Endometrial microvascular endothelial cells (primary cell): ENCODE measurements at regions not wholly inside any gene's neighbourhood (a gene's known extent, or its start where the extent isn't known, plus 50 kb on each side); places are given as distances from the start of the nearest gene placed in this dataset.
"Not testable (repeated sequence)": the region's sequence is repeated elsewhere in the genome, so short reads cannot be mapped to it uniquely, and the experiment has no call there.

ENCODE experiments used
- in situ Hi-C: cut with HindIII; loops from 2 replicates; pipeline ENCODE4 v1.10.0; 2017; ENCODE audit warnings: low sequenced_read_pairs, low pct_unique_long_range_greater_than_20kb; ENCODE audit errors: inconsistent ontology term

DNA sequence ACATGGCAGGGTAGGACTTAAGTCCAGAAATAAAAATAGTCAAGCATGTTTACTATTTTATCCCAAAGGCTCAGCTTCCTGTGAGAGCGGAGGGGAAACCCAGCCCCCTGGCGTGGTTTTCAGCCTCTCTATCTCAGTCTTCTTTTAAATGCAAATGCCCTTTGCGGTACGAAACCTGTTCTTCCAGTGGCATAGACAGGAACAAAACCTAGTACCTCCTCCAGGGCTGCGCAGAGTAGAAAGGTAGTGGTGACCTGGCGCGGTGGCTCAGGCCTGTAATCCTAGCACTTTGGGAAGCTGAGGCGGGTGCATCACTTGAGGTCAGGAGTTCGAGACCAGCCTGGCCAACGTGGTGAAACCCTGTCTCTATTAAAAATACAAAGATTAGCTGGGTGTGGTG is 181.3 kb upstream of the FOXK1 start:
- in situ Hi-C loops: no loop called here

- in situ Hi-C loops: not testable (repeated sequence)
Measured at GRCh38 chr7:4507886-4508285, 174.2 kb upstream of the FOXK1 start.

DNA sequence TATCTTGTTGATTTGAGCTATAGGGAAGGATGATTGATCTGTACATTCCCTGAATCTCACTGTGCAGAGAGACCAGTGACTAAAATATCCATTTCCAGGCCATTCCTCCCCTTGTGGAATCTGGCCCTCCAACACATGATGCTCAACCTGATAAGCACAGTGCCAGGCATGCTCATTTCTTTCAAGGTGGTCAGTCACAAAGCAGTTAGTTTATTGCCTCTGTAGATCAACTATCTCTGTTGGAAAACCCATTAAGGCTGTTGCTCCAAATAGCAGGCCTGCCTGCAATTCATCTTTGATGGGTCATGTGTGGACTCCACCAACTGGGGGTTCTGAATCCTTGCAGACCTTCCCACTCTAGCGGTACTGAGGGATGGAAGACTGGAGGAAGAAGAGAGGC is 168.6 kb upstream of the FOXK1 start:
- in situ Hi-C loops: no loop called here

GRCh38 chr7:4519819-4520520 is 162.1 kb upstream of the FOXK1 start:
- in situ Hi-C loops: no loop called here

GRCh38 chr7:4523219-4523618 is 158.9 kb upstream of the FOXK1 start:
- in situ Hi-C loops: no loop called here

GRCh38 chr7:4523873-4524272 is 158.2 kb upstream of the FOXK1 start:
- in situ Hi-C loops: no loop called here

- in situ Hi-C loops: no loop called here
Measured at GRCh38 chr7:4525884-4526283, 156.2 kb upstream of the FOXK1 start.

- in situ Hi-C loops: no loop called here
Measured at GRCh38 chr7:4527988-4528636, 154.0 kb upstream of the FOXK1 start.

GRCh38 chr7:4531236-4531635 is 150.9 kb upstream of the FOXK1 start:
- in situ Hi-C loops: no loop called here

- in situ Hi-C loops: not testable (repeated sequence)
Measured at GRCh38 chr7:4533339-4533738, 148.8 kb upstream of the FOXK1 start.

DNA sequence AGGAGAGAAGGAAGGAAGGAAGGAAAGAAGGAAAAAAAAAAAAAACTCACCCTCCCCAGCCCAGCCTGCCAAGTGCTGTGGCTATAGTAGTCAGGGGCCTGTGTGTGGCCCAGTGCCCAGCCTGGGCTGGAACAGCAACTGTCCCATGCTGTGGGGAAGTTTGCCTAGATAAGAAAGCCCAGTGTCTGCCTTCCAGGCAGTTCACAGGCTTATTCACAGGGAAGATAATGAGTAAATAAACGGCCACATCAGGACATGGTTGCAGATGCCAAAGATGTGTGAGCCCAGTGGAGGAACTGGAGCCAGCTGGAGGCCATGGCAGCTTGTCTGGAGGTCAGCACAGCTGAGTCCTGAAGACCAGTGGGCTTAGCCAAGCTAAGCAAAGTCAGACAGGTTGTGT is 132.4 kb upstream of the FOXK1 start:
- in situ Hi-C loops: no loop called here

GRCh38 chr7:4550117-4550516 is 132.0 kb upstream of the FOXK1 start:
- in situ Hi-C loops: no loop called here

GRCh38 chr7:4552985-4553384 is 129.1 kb upstream of the FOXK1 start:
- in situ Hi-C loops: no loop called here

- in situ Hi-C loops: no loop called here
Measured at GRCh38 chr7:4556868-4557793, 125.0 kb upstream of the FOXK1 start.

DNA sequence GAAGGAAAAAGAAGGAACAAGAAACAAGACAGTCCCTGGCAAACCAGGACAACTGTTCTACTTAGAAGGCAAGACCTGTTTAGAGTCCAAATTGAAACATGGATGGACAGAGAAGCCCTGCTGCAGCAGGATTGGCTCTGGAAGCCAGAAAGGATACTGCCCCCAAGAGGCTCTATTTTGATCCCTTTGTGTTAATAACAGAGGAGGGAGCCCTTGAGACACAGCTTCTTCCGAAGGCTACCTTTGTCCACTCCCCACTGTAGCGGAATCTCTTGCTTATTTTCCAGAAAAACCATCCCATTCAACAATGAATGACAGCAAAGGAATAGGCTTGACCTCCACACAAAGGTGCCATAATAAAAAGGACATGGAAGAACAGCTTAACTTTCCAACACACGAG is 120.3 kb upstream of the FOXK1 start:
- in situ Hi-C loops: no loop called here

- in situ Hi-C loops: no loop called here
Measured at GRCh38 chr7:4566714-4567113, 115.4 kb upstream of the FOXK1 start.

GRCh38 chr7:4574851-4575250 is 107.2 kb upstream of the FOXK1 start:
- in situ Hi-C loops: no loop called here

DNA sequence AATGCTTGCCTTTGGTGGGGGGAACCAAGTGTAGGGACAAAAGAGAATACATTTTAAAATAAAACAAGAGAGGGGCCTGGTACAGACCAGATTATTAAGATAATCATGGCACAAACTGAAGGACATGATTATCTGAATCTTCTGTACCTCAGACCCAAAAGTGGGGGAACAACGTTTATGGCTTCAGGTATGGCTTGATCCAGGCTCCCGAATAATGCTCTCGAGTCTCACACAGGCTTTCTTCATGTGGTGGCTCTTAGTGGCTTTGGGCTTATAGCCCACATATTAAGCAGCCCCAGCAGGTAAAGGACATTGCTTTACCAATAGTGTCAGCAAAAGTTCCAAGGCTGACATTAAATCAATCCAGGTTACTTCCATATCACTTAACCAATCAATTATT is 106.8 kb upstream of the FOXK1 start:
- in situ Hi-C loops: no loop called here

- in situ Hi-C loops: loop anchor here (10.0 kb wide), 1 partner anchor 142 kb away; no protein-coding TSS in a partner anchor
Measured at GRCh38 chr7:4602905-4603842, 78.9 kb upstream of the FOXK1 start.
